SH-SY5Y (cell line): ENCODE measurements at regions not wholly inside any gene's neighbourhood (a gene's known extent, or its start where the extent isn't known, plus 50 kb on each side); places are given as distances from the start of the nearest gene placed in this dataset.

ENCODE experiments used
- GATA2 ChIP-seq: IDR thresholded peaks from 2 replicates; pipeline ENCODE4 v1.6.1; 2011; ENCODE audit warnings: mild to moderate bottlenecking, low read depth, low read length
- GATA3 ChIP-seq: IDR thresholded peaks from 2 replicates; pipeline ENCODE4 v1.6.1; 2011; ENCODE audit warnings: low read depth, mild to moderate bottlenecking, low read length, moderate library complexity

DNA sequence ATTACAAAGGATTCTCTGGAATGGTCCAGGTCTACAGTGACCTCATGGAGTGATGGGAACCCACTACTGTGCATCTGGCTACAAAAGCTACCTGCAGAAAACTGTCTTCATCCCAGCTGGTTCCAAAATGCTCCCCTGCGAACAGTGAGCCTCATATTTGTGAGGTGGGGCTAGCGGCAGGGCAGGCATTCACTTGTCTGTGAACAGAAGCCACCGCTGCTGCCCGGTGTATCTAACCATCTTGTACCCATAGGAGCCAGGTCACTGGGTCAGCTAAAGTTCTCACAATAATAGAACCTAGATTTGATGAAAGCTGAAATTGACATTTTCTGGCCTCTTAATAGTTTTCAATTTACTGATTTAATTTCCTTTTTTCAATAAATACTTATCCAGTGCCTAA is 150.7 kb downstream of the KLF13 start:
- TF ChIP-seq GATA2 (no peak), GATA3 (no peak)
